ENCODE measurements at regions not wholly inside any gene's neighbourhood (a gene's known extent, or its start where the extent isn't known, plus 50 kb on each side); places are given as distances from the start of the nearest gene placed in this dataset.
"Not testable (repeated sequence)": the region's sequence is repeated elsewhere in the genome, so short reads cannot be mapped to it uniquely, and the experiment has no call there.

DNA sequence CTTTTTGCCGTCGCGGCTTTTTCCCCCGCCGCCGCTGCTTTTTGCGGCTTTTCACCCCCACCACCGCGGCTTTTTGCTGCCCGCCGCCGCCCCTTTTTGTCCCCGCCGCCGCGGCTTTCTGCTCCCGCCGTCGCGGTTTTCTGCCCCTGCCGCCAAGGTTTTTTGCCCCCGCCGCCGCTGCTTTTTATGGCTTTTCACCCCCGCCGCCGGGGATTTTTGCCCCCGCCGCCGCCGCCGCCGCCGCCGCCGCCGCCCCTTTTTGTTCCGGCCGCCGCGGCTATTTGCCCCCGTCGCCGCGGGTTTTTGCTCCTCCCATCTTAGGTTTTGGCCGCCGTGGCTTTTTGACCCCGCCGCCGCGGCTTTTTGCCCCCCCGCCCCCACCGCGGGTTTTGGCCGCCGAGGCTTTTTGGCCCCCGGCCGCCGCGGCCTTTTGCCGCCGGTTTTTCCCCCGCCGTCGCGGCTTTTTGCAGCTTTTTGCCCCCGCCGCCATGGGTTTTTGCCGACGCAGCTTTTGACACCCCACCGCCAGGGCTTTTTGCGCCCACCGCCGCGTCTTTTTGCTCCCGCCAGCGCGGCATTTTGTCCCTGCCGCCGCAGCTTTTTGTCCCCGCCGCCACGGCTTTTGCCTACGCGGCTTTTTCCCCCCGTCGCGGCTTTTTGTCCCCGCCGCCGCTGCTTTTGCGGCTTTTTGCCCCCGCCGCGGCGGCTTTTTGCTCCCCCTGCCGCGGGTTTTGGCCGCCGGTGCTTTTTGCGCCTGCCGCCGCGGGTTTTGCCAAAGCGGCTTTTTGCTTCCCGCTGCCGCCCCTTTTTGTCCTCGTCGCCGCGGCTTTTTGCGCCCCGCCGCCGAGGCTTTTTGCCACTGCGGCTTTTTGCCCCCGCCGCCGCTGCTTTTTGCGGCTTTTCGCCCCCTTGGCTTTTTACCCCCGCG is 519.4 kb upstream of the WSB1 start:
- no peaks in the 10 kb centered on the region for H3K4me1 ChIP-seq (ENCODE audit: control insufficient read depth in 1 of 2, insufficient read depth in 2 of 2, low read length in 2 of 2)
- H3K4me3 ChIP-seq (ENCODE audit: low read length in 2 of 2) = no peak overlapping the region
- peak; percentile 27 to 66 for DNase-seq
- H3K27ac ChIP-seq (ENCODE audit: low read depth in 1 of 2, low read length in 2 of 2) = no peak overlapping the region
- H3K36me3 ChIP-seq (ENCODE audit: control insufficient read depth in 1 of 2, insufficient read depth in 2 of 2, low read length in 1 of 2) = no peaks in the 10 kb centered on the region
- WGBS, 2 donors = 41 to 43% methylated on average over 121 to 123 of the region's 123 CpGs
- no peaks in the 10 kb centered on the region for H3K9me3 ChIP-seq (ENCODE audit: control insufficient read depth, low read length)
- ATAC-seq (ENCODE audit: low FRiP score) = no peak
- intact Hi-C loops (cut with DNase I) = no loop called here
- H3K27me3 ChIP-seq (ENCODE audit: control insufficient read depth in 1 of 2, insufficient read depth in 2 of 2, low read length in 1 of 2) = no peaks in the 10 kb centered on the region

DNA sequence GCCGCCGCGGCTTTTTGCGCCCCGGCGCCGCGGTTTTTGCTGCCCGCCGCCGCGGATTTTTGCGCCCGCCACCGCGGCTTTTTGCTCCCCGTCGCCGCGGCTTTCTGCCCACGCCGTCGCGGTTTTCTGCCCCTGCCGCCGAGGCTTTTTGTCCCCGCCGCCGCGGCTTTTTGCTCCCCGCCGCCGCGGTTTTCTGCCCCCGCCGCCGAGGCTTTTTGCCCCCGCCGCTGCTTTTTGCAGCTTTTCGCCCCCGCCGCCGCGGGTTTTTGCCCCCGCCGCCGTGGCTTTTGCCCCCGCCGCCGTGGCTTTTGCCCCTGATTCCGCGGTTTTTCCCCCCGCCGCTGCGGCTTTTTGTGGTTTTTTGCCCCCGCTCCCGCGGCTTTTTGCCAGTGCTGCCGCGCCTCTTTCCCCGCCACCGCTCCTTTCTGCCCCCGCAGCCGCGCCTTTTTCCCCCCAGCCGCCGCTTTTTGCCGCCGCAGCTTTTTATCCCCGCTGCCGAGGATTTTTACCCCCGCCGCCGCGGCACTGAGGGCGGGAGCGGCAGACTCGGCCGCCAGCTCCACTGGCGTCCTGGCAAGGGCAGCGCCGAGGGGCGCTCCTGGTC is 518.6 kb upstream of the WSB1 start:
- intact Hi-C loops (cut with DNase I) = no loop called here
- H3K36me3 ChIP-seq (ENCODE audit: control insufficient read depth in 1 of 2, insufficient read depth in 2 of 2, low read length in 1 of 2) = no peaks in the 10 kb centered on the region
- WGBS, 2 donors = 44 to 47% methylated on average over 70 to 83 of the region's 83 CpGs
- H3K27ac ChIP-seq (ENCODE audit: low read depth in 1 of 2, low read length in 2 of 2) = no peak overlapping the region
- no peak overlapping the region for H3K4me3 ChIP-seq (ENCODE audit: low read length in 2 of 2)
- no peaks in the 10 kb centered on the region for H3K27me3 ChIP-seq (ENCODE audit: control insufficient read depth in 1 of 2, insufficient read depth in 2 of 2, low read length in 1 of 2)
- H3K9me3 ChIP-seq (ENCODE audit: control insufficient read depth, low read length) = no peaks in the 10 kb centered on the region
- DNase-seq (no peak), ATAC-seq (ENCODE audit: low FRiP score) (no peak)
- no peaks in the 10 kb centered on the region for H3K4me1 ChIP-seq (ENCODE audit: control insufficient read depth in 1 of 2, insufficient read depth in 2 of 2, low read length in 2 of 2)

DNA sequence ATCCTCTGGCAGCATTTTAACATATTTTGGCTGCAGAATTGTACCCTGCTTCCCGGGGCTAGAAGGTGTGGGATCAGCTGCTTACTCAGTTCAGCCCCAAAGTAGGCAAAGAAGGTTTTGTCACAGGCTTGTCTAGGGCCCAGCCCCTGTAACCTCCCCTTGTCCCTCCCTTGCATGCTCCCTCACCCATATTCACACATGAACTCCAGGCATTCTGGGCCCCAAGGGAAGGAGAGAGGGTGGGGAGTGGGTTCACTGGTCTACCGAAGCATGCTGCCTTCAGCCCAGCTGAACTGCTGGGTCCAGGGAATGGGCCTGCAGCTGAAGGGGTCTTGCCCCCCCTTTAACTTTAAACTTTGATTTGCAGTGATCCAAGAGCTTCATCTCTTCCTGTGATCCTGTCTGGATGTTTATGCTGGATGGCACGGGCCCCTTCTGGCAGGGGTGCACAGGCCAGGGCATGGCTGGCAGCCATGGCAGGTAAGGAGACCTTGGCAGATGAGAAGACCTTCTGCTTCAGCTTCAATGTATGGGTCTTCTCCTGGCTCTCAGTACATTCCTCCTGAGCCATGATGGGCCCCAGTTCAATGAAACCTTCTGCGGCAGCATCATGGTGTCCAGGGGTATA is 513.6 kb upstream of the WSB1 start:
- H3K36me3 ChIP-seq (ENCODE audit: control insufficient read depth in 1 of 2, insufficient read depth in 2 of 2, low read length in 1 of 2); ATAC-seq (ENCODE audit: low FRiP score); H3K4me1 ChIP-seq (ENCODE audit: control insufficient read depth in 1 of 2, insufficient read depth in 2 of 2, low read length in 2 of 2); H3K4me3 ChIP-seq (ENCODE audit: low read length in 2 of 2); H3K27me3 ChIP-seq (ENCODE audit: control insufficient read depth in 1 of 2, insufficient read depth in 2 of 2, low read length in 1 of 2); intact Hi-C loops (cut with DNase I); H3K9me3 ChIP-seq (ENCODE audit: control insufficient read depth, low read length); H3K27ac ChIP-seq (ENCODE audit: low read depth in 1 of 2, low read length in 2 of 2): not testable (repeated sequence)
- WGBS, 2 donors = 71 to 76% methylated on average over 4 of the region's 4 CpGs
- peak in 1 of 2 donors; percentile 22 for DNase-seq

DNA sequence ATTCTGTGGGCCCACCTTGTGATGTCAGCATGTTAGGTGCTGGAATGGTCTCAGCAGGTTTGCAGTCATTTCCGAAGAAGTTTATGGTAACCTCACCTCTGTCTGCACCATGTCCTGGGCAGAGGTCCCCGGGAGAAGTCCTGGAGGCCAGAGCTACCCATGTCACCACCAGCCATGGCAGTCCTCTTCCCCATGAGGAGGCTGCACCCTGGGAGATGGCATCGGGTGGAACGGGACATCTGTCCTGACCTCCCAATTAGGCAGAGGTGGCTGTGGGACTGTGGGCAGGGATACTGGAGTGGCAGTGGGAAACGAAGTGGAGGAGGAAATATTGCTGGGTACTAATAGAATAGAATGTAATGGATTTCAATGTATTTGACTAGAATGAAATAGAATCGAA is 511.8 kb upstream of the WSB1 start:
- no peak overlapping the region for H3K4me3 ChIP-seq (ENCODE audit: low read length in 2 of 2)
- H3K9me3 ChIP-seq (ENCODE audit: control insufficient read depth, low read length) = peaks cover 6% of the 10 kb centered on the region
- no peak for ATAC-seq (ENCODE audit: low FRiP score)
- H3K27me3 ChIP-seq (ENCODE audit: control insufficient read depth in 1 of 2, insufficient read depth in 2 of 2, low read length in 1 of 2) = no peaks in the 10 kb centered on the region
- DNase-seq = no peak
- H3K4me1 ChIP-seq (ENCODE audit: control insufficient read depth in 1 of 2, insufficient read depth in 2 of 2, low read length in 2 of 2) = no peaks in the 10 kb centered on the region
- intact Hi-C loops (cut with DNase I) = no loop called here
- H3K27ac ChIP-seq (ENCODE audit: low read depth in 1 of 2, low read length in 2 of 2) = no peak overlapping the region
- no peaks in the 10 kb centered on the region for H3K36me3 ChIP-seq (ENCODE audit: control insufficient read depth in 1 of 2, insufficient read depth in 2 of 2, low read length in 1 of 2)
- WGBS, 2 donors = 70 to 73% methylated on average over 6 of the region's 6 CpGs

DNA sequence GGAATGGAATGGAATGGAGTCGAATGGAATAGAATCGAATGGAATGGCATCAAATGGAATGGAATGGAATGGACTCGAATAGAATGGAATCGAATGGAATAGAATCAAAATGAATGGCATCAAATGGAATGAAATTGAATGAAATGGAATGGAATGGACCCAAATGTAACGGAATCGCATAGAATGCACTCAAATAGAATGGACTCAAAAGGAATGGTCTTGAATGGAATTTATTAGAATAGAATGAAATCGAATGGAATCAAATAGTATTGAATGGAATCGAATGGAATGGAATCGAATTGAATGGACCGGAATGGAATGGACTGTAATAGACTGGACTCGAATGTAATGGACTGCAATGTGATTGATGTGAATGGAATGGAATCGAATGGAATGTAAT is 501.4 kb upstream of the WSB1 start:
- ATAC-seq (ENCODE audit: low FRiP score) (no peak), DNase-seq (no peak)
- H3K9me3 ChIP-seq (ENCODE audit: control insufficient read depth, low read length) = peaks cover 6% of the 10 kb centered on the region
- H3K4me1 ChIP-seq (ENCODE audit: control insufficient read depth in 1 of 2, insufficient read depth in 2 of 2, low read length in 2 of 2) = no peaks in the 10 kb centered on the region
- no peak overlapping the region for H3K27ac ChIP-seq (ENCODE audit: low read depth in 1 of 2, low read length in 2 of 2)
- WGBS, 2 donors = 83% methylated on average over 12 of the region's 12 CpGs
- no peaks in the 10 kb centered on the region for H3K27me3 ChIP-seq (ENCODE audit: control insufficient read depth in 1 of 2, insufficient read depth in 2 of 2, low read length in 1 of 2)
- no peaks in the 10 kb centered on the region for H3K36me3 ChIP-seq (ENCODE audit: control insufficient read depth in 1 of 2, insufficient read depth in 2 of 2, low read length in 1 of 2)
- intact Hi-C loops (cut with DNase I) = no loop called here
- H3K4me3 ChIP-seq (ENCODE audit: low read length in 2 of 2) = no peak overlapping the region

DNA sequence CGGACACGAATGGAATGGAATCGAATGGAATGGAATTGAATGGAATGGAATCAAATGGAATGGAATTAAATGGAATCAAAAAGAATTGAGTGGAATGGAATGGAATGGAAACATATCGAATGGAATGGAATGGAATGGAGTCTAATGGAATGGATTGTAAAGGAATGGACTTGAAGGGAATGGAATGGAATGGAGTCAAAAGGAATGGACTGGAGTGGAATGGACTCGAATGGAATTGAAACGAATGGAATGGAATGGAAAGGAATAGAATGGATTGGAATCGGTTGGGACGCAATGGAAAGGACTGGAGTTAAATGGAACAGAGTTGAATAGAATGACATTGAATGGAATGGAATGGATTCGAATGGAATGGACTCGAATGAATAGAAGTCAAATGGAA is 486.9 kb upstream of the WSB1 start:
- intact Hi-C loops (cut with DNase I) = no loop called here

DNA sequence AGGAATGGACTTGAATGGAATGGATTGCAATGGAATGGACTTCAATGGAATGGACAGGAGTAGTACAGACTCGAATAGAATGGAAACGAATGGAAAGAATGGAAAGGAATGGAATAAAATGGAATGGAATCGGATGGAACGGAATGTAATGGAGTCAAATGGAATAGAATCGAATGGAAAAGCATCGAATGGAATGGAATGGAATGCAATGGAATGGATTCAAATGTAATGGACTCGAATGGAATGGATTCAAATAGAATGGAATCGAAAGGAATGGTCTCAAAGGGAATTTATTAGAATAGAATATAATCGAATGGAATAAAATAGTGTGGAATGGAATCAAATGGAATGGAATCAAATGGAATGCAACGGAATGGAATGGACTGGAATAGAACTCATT is 484.9 kb upstream of the WSB1 start:
- no peak for ATAC-seq (ENCODE audit: low FRiP score)
- no peak for DNase-seq
- Histone ChIP-seq H3K9me3 (ENCODE audit: control insufficient read depth, low read length) (peaks cover 3% of the 10 kb centered on the region), H3K27ac (ENCODE audit: low read depth in 1 of 2, low read length in 2 of 2) (no peak overlapping the region), H3K36me3 (ENCODE audit: control insufficient read depth in 1 of 2, insufficient read depth in 2 of 2, low read length in 1 of 2) (no peaks in the 10 kb centered on the region), H3K27me3 (ENCODE audit: control insufficient read depth in 1 of 2, insufficient read depth in 2 of 2, low read length in 1 of 2) (no peaks in the 10 kb centered on the region), H3K4me1 (ENCODE audit: control insufficient read depth in 1 of 2, insufficient read depth in 2 of 2, low read length in 2 of 2) (no peaks in the 10 kb centered on the region), H3K4me3 (ENCODE audit: low read length in 2 of 2) (no peak overlapping the region)
- WGBS, 2 donors = 65 to 73% methylated on average over 10 of the region's 10 CpGs
- intact Hi-C loops (cut with DNase I) = no loop called here

More for the DNA sequence above, 486.9 kb upstream of the WSB1 start:
- WGBS, 2 donors = 72 to 74% methylated on average over 10 of the region's 10 CpGs
- Histone ChIP-seq H3K27ac (ENCODE audit: low read depth in 1 of 2, low read length in 2 of 2) (no peak overlapping the region), H3K4me3 (ENCODE audit: low read length in 2 of 2) (no peak overlapping the region), H3K36me3 (ENCODE audit: control insufficient read depth in 1 of 2, insufficient read depth in 2 of 2, low read length in 1 of 2) (no peaks in the 10 kb centered on the region), H3K9me3 (ENCODE audit: control insufficient read depth, low read length) (no peaks in the 10 kb centered on the region), H3K27me3 (ENCODE audit: control insufficient read depth in 1 of 2, insufficient read depth in 2 of 2, low read length in 1 of 2) (no peaks in the 10 kb centered on the region), H3K4me1 (ENCODE audit: control insufficient read depth in 1 of 2, insufficient read depth in 2 of 2, low read length in 2 of 2) (no peaks in the 10 kb centered on the region)
- no peak for ATAC-seq (ENCODE audit: low FRiP score)
- DNase-seq = no peak

DNA sequence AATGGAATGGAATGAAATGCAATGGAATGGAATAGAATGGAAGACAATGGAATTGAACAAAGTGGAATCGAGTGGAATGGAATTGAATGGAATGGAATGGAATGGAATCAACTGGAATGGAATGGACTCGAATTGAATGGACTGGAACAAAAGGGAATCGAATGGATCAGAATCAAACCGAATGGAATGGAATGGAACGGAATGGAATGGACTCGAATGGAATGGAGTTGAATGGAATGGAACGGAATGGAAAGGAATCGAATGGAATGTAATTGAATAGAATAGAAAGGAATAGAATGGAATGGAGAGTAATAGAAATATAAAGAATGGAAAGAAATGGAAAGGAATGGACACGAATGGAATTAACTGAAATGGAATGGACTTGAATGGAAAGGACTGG is 475.2 kb upstream of the WSB1 start:
- no peak overlapping the region for H3K27ac ChIP-seq (ENCODE audit: low read depth in 1 of 2, low read length in 2 of 2)
- no peaks in the 10 kb centered on the region for H3K4me1 ChIP-seq (ENCODE audit: control insufficient read depth in 1 of 2, insufficient read depth in 2 of 2, low read length in 2 of 2)
- intact Hi-C loops (cut with DNase I) = no loop called here
- no peak for ATAC-seq (ENCODE audit: low FRiP score)
- no peaks in the 10 kb centered on the region for H3K9me3 ChIP-seq (ENCODE audit: control insufficient read depth, low read length)
- H3K4me3 ChIP-seq (ENCODE audit: low read length in 2 of 2) = no peak overlapping the region
- 73 to 74% methylated on average over 9 of the region's 9 CpGs for WGBS, 2 donors
- no peak for DNase-seq
- H3K27me3 ChIP-seq (ENCODE audit: control insufficient read depth in 1 of 2, insufficient read depth in 2 of 2, low read length in 1 of 2) = no peaks in the 10 kb centered on the region
- no peaks in the 10 kb centered on the region for H3K36me3 ChIP-seq (ENCODE audit: control insufficient read depth in 1 of 2, insufficient read depth in 2 of 2, low read length in 1 of 2)
